RCC 7860 (cell line): ENCODE measurements at regions not wholly inside any gene's neighbourhood (a gene's known extent, or its start where the extent isn't known, plus 50 kb on each side); places are given as distances from the start of the nearest gene placed in this dataset.

Source experiments
- DNase-seq: peaks from one replicate; pipeline ENCODE4 v3.0.0-alpha.2; 2015; ENCODE audit warnings: low spot score
- FAIRE-seq: peaks from 2 replicates; lab custom pipeline; 2012; peaks lifted over from hg19 to GRCh38; lab: Jason Lieb, UNC

GRCh38 chr7:28292834-28293526 is 112.4 kb upstream of the JAZF1 start:
- FAIRE-seq (no peak), DNase-seq (no peak)

GRCh38 chr7:28293527-28293835 is 112.9 kb upstream of the JAZF1 start:
- FAIRE-seq (no peak), DNase-seq (no peak)

DNA sequence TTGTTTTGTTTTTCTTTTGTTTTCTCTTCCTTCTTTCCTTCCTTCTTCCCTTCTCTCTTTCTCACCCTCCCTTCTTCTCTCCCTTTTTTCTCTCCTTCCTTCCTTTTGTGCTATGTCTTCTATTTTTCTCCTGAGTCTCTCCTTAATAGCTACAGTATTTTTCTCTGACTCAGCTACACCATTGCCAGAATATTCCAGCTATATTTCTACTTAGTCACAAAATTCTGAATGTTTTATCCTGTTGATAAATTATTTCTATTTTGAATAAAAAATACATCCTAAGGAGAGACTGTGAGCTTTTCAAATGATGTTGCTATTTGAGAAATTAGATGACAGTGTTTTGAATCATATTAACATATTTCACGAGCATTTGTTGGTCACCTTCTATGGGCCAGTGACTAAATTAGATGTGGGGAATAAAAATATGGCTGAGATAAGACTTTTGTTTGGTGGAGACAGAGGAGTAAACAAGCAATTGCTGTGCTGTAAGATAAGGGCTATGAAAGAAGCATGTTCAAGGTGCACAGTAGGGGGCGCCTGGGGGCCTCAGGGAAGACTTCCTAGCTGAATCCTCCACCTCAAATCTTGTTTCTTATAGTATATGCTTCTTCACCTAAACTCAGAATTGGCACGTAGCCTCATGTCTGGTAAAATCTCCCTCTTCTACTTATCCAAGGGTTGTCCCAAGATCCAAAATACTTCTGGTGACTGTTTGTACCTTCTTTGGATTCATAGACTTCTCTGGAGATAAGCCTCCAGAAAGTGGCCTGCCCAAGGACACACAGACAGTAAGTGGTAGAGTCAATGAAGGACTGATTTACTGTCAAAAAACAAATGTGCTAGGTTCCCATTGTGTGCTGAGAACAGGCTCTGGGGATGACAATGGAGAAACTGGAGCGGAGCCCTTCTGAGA is 115.5 kb upstream of the CREB5 start:
- DNase-seq (peak; percentile 35), FAIRE-seq (peak; percentile 14)

DNA sequence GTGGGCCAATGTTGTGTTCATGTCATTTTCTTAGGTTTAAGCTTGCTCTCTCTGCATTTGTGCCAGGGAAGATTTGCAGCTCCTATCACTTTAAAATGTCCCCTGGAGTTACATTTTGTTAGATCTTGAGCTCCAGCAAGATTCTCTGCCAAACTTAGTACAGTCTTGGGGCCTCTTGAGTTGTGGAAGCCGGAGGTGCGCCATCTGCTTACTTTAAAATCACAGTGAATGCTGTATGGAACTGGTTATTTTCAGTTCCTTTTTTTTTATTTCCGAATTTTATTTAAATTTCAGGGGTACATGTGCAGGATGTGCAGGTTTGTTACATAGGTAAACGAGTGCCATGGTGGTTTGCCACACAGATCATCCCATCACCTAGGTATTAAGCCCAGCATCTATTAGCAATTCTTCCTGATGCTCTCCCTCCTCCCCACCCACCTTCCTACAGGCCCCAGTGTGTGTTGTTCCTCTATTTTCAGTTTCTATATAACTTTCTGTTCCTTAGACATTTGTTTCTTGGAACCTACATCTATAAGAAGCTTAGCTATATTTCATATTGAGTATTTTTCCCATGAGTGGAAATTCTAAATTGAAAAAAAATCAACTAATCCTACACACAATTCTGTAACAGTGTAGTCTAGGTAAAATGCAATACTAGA is 114.4 kb upstream of the CREB5 start:
- FAIRE-seq (no peak), DNase-seq (no peak)

DNA sequence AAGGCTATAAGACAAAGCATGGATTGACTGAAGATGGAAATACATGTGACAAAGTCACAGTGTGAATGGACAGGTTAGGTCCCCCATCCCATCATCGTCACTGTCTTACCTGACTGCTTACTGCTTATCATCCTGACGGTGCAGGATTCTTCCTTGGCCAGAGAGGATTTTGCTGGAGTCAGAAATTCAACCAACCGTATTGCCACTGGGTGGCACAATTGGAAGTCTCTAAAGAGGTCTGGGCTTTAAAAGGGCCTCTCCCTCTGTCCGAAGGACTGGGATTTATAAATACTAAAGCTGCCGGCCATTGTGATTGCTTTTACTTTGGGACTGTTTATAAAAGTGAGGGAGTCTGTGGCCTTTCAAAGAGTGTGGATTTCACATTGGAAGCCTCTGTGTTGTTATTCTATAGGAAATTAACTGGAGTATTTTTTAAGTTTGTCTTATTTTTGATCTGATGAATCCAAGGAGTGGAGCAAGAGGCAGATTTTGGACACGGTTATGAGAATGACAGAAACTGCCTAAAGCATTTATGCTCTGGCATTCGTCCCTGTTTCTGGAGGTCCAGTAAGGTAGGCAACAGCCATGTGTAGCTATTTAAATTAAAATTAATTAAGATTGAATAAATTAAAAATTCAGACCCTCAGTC is 113.3 kb upstream of the CREB5 start:
- FAIRE-seq, result peak; percentile 86
- peak; percentile 58 for DNase-seq

- no peak for FAIRE-seq
- no peak for DNase-seq
These were observed 112.8 kb upstream of the CREB5 start for GRCh38 chr7:28299556-28299955.

GRCh38 chr7:28300488-28300887 is 111.8 kb upstream of the CREB5 start:
- FAIRE-seq (no peak), DNase-seq (no peak)

DNA sequence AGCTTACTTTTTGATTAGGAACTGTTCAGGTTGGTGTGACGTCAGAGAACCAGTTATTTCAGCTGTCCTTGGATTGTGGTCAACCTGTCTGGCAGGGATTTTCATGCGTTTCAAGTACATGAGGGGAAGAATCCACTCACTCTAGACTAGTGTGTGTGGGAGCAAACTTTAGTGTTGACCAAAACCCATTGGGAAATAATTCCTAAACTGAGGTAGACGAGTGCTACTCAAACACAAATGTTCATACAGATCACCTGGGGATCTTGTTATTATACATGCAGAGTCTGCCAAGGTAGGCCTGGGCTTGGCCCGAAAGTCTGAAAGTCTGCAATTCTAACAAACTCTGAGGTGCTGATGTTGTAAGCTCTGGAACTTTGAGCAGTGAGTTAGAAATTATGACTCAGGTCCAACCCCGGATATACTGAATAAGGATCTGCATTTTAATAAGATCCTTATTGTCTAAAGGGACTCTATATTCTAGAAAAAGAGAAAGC is 111.1 kb upstream of the CREB5 start:
- FAIRE-seq, result no peak
- DNase-seq, result no peak

GRCh38 chr7:28304290-28304689 is 108.0 kb upstream of the CREB5 start:
- FAIRE-seq (no peak), DNase-seq (no peak)

DNA sequence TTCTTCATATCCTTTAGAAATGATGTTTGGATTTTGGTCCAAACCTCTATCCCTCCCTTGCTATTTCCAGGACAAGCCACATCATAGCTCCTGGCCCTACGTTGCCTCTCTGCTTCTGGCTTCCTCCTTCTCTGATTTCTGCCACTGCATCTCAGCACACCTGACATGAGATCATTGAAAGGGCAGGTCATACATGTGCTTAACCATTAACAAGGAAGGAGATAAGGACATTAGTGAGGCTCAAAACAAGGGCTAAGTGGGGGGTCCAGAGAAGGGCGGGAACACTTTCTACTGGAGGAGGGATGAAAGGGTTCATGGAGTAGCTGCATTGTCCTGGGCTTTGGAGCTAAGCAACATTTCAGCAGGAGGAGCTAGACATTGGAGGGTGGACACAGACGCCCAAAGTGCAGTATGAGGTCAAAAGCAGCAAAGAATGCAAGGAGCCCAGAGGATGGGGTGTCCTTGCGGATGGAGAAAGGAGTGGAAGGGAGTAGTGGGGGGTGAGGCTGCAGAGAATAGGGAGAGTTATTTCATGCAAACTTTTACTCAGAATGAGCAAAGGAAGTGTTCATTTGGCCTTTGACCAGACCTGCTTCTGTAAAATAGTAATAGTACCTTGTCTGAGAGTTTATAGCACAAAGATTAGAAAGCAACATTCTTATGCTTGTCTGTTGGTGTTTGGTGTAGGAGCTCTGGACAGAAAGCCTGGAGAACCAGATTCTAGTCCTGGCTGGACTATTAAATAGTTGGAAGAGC is 102.4 kb upstream of the CREB5 start:
- no peak for DNase-seq
- no peak for FAIRE-seq

- no peak for FAIRE-seq
These were observed 101.9 kb upstream of the CREB5 start for GRCh38 chr7:28310460-28310848.

GRCh38 chr7:28311670-28312069 is 100.6 kb upstream of the CREB5 start:
- no peak for DNase-seq
- no peak for FAIRE-seq

More at GRCh38 chr7:28310460-28310848, 101.9 kb upstream of the CREB5 start:
- DNase-seq, result no peak

DNA sequence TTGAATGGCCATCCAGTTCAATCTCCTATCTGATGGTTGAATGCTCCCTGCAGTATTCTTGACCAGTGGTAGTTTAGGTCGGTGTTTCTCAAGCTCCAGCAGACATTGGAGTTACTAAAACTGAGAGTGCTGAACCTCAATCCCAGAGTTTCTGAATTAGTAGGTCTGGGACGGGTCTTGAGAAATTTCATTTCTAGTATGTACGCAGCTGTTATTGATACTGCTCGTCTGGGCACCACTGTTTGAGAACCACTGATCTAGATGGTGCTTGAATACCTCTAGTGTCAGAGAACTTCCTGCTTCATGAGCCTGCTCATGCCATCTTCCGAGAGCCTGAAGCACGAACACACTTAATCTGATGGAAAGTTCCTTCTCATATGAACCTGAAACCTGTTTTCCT is 99.4 kb upstream of the CREB5 start:
- no peak for DNase-seq
- no peak for FAIRE-seq

GRCh38 chr7:28314841-28315240 is 97.5 kb upstream of the CREB5 start:
- DNase-seq (no peak), FAIRE-seq (no peak)

DNA sequence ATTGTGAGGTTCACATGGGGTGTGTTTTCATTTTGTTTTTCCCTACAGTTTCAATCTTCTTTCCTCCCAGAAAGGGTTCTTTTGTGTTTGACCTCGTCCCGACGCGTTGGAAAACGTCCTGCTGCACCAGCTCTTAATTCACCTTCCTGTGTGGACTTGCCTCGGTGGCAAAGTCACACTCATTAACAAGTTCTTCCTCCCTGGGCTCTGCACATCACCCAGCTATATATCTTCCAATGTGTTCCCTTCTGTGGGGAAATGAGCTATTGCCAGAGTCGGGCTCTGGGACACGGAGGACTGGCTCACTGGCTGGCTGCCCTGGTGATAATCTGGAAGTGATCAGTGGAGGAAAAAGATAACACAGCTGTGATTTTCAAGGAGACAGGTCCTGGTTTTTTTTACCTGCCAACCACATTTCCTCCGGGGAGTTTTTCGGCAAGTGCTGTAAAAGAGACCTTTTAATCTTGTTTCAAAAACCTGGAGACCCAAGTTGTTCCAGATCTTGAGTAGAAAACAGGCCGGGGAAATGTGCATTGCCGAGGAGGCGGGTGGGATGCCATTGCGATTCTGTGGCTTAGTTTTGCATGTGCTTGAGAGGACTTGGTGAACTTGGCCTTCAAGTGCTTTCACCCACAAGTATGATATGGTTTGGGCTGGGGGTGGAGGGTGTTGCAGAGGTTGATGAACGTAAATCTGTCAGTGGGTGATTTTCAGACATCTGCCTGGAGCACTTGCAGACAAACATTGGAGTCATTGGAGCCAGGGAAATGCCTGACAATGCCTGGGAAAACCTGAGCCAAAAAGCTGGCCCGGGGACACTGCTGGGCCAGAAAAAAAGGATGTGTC is 96.5 kb upstream of the CREB5 start:
- no peak for DNase-seq

DNA sequence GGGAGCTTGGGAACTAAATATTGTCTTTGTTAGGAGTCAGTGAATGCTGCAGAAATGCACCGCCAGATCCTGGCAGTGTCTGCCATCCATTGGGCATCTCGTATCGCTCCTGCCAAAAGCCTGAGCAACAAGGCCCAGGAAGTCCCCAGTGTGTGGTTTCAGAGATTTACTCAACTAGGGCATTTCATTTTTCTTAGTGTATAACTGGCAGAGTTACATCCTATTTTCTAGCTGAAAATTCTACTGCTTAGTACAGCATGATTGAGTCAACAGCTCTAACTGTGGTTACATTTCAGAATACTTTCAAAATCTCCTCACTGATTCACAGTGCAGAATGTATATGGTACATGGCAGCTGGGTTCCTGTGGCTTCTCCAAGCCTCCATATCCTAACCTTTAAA is 95.8 kb upstream of the CREB5 start:
- DNase-seq, result no peak
- no peak for FAIRE-seq

More for the DNA sequence above, 96.5 kb upstream of the CREB5 start:
- FAIRE-seq, result no peak

GRCh38 chr7:28318101-28318762 is 94.1 kb upstream of the CREB5 start:
- no peak for FAIRE-seq

DNA sequence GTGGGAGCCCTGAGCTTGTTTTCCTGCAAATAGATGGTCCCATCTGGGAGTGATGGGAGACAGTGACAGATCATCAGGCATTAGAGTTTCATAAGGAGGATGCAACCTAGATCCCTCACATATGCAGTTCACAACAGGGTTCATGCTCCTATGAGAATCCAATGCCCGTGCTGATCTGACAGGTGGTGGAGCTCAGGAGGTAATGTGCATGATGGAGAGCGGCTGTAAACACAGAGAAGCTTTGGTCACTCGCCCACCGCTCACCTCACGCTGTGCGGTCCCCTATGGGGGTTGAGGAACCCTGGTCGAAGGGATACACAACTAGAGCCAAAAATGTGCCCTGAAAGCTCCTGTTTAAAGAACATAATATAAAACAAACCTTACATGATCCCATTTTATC is 88.5 kb upstream of the CREB5 start:
- DNase-seq, result no peak
- FAIRE-seq, result no peak

More at GRCh38 chr7:28318101-28318762, 94.1 kb upstream of the CREB5 start:
- no peak for DNase-seq

GRCh38 chr7:28328146-28328545 is 84.2 kb upstream of the CREB5 start:
- DNase-seq (no peak), FAIRE-seq (no peak)
